GM12878 (cell line): ENCODE measurements at regions not wholly inside any gene's neighbourhood (a gene's known extent, or its start where the extent isn't known, plus 50 kb on each side); places are given as distances from the start of the nearest gene placed in this dataset.

Experiments used
- BMI1 ChIP-seq: fragments of 450-650 bp; IDR thresholded peaks from 2 replicates; pipeline ENCODE4 v1.6.1; 2016; ENCODE audit warnings: mild to moderate bottlenecking, moderate library complexity, borderline replicate concordance
- CEBPB ChIP-seq, 2 experiments: fragments of 150-350 bp in 1 of 2; IDR thresholded peaks; 2 replicates each; pipeline ENCODE4 v1.6.1; 2012 to 2014; ENCODE audit warnings: low read depth in 2 of 2, low read length in 2 of 2, borderline replicate concordance in 1 of 2, inconsistent platforms in 1 of 2
- CTCF ChIP-seq, 3 experiments: IDR thresholded peaks in 2 of 3; conservative IDR thresholded peaks in 1 of 3; 2 replicates each; pipeline ENCODE4 v1.5.1; 2011; ENCODE audit warnings: low read depth in 3 of 3, low read length in 3 of 3, mild to moderate bottlenecking in 3 of 3, control low read depth in 2 of 3, moderate library complexity in 2 of 3, inconsistent platforms in 1 of 3, mixed read lengths in 1 of 3; ENCODE audit not compliant: control insufficient read depth in 2 of 3, insufficient read depth in 1 of 3; ENCODE audit errors: extremely low read depth in 1 of 3
- HDGF ChIP-seq: fragments of 450-650 bp; IDR thresholded peaks from 2 replicates; pipeline ENCODE4 v1.6.1; 2016; ENCODE audit warnings: antibody characterized with exemption
- NFYB ChIP-seq: IDR thresholded peaks from 2 replicates; pipeline ENCODE4 v1.6.1; 2011; ENCODE audit warnings: low read depth, mild to moderate bottlenecking, low read length, improper control_type of control experiment, moderate library complexity; ENCODE audit not compliant: insufficient read depth
- POLR2A ChIP-seq: IDR thresholded peaks from 2 replicates; pipeline ENCODE4 v1.6.1; 2011; ENCODE audit warnings: low read depth, mild to moderate bottlenecking, low read length
- TAF1 ChIP-seq: IDR thresholded peaks from 2 replicates; pipeline ENCODE4 v1.6.1; 2011; ENCODE audit warnings: mild to moderate bottlenecking, low read depth, low read length, borderline replicate concordance
- ZNF24 ChIP-seq: fragments of 450-650 bp; IDR thresholded peaks from 2 replicates; pipeline ENCODE4 v1.6.1; 2017; ENCODE audit warnings: antibody characterized with exemption, mild to moderate bottlenecking
- ZNF274 ChIP-seq: IDR thresholded peaks from one replicate; pipeline ENCODE4 v1.8.0; 2011; ENCODE audit not compliant: insufficient read length, insufficient read depth
- ZZZ3 ChIP-seq: IDR thresholded peaks from 2 replicates; pipeline ENCODE4 v1.6.1; 2011; ENCODE audit warnings: low read depth; ENCODE audit not compliant: control insufficient read depth, insufficient read length
- TF ChIP-seq, protein P1 (sequence below): fragments of 450-650 bp; formaldehyde crosslinking; IDR thresholded peaks from 2 replicates; pipeline ENCODE4 v1.4.0; 2020; ENCODE audit warnings: mild to moderate bottlenecking, moderate library complexity
- TF ChIP-seq, protein P2 (sequence below): IDR thresholded peaks from 2 replicates; pipeline ENCODE4 v1.6.1; 2011; ENCODE audit warnings: mild to moderate bottlenecking, low read depth, low read length, moderate library complexity; ENCODE audit not compliant: insufficient replicate concordance

DNA sequence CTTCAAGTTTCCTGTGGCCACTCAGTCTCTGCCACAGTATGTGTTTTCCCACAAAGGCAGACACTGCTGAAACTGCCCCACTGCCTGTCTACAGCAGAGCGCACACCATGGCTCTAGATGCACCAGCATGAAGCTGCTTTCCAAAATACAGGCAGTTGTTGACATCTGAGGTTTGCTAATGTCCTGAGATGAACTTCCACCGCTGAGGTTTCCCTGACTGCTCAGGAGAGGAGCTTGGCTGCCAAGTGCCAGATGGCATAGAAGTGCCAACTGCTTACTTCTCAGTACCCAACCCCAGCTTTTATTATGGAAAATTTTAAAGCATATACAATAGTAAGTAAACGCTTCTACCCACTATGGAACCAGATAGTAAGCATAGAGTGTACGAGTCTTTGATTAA lies 61.0 kb upstream of the EXOC1L start:
- TF ChIP-seq, protein P1, sequence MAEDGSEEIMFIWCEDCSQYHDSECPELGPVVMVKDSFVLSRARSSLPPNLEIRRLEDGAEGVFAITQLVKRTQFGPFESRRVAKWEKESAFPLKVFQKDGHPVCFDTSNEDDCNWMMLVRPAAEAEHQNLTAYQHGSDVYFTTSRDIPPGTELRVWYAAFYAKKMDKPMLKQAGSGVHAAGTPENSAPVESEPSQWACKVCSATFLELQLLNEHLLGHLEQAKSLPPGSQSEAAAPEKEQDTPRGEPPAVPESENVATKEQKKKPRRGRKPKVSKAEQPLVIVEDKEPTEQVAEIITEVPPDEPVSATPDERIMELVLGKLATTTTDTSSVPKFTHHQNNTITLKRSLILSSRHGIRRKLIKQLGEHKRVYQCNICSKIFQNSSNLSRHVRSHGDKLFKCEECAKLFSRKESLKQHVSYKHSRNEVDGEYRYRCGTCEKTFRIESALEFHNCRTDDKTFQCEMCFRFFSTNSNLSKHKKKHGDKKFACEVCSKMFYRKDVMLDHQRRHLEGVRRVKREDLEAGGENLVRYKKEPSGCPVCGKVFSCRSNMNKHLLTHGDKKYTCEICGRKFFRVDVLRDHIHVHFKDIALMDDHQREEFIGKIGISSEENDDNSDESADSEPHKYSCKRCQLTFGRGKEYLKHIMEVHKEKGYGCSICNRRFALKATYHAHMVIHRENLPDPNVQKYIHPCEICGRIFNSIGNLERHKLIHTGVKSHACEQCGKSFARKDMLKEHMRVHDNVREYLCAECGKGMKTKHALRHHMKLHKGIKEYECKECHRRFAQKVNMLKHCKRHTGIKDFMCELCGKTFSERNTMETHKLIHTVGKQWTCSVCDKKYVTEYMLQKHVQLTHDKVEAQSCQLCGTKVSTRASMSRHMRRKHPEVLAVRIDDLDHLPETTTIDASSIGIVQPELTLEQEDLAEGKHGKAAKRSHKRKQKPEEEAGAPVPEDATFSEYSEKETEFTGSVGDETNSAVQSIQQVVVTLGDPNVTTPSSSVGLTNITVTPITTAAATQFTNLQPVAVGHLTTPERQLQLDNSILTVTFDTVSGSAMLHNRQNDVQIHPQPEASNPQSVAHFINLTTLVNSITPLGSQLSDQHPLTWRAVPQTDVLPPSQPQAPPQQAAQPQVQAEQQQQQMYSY = no peak
- TF ChIP-seq NFYB = no peak
- TF ChIP-seq CTCF (IDR thresholded peaks at IDR 0.05 in 2 of 3, conservative IDR thresholded peaks at IDR 0.05 in 1 of 3; ENCODE audit: control insufficient read depth in 2 of 3, extremely low read depth in 1 of 3, insufficient read depth in 1 of 3, low read depth in 3 of 3, low read length in 3 of 3) = no peak
- TF ChIP-seq HDGF = no peak
- no peak for TF ChIP-seq POLR2A
- no peak for TF ChIP-seq CEBPB (IDR thresholded peaks at IDR 0.05; ENCODE audit: borderline replicate concordance in 1 of 2, low read depth in 2 of 2, low read length in 2 of 2)
- no peak for TF ChIP-seq ZNF274
- no peak for TF ChIP-seq TAF1
- TF ChIP-seq ZZZ3 = no peak
- no peak for TF ChIP-seq BMI1
- no peak for TF ChIP-seq ZNF24
- TF ChIP-seq, protein P2, sequence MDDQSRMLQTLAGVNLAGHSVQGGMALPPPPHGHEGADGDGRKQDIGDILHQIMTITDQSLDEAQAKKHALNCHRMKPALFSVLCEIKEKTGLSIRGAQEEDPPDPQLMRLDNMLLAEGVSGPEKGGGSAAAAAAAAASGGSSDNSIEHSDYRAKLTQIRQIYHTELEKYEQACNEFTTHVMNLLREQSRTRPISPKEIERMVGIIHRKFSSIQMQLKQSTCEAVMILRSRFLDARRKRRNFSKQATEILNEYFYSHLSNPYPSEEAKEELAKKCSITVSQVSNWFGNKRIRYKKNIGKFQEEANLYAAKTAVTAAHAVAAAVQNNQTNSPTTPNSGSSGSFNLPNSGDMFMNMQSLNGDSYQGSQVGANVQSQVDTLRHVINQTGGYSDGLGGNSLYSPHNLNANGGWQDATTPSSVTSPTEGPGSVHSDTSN = no peak
